Heart right ventricle (tissue), 16 donors: ENCODE measurements at regions not wholly inside any gene's neighbourhood (a gene's known extent, or its start where the extent isn't known, plus 50 kb on each side); places are given as distances from the start of the nearest gene placed in this dataset.

Source experiments
- ATAC-seq, 8 donors: fragments of 200-7000 bp; cut with Tn5 transposase; one replicate each; pipeline ENCODE4 v1.9.1; 2020; ENCODE audit warnings: mild to moderate bottlenecking in 8 of 8, moderate library complexity in 8 of 8, moderate number of reproducible peaks in 1 of 8
- DNase-seq, 2 donors: peaks; one replicate each; pipeline ENCODE4 v3.0.0-alpha.2; 2020
- H3K27ac ChIP-seq, 10 donors: fragments of 200-600 bp; sonication (generic) in 2 of 10; one replicate each; pipeline versions ENCODE4 v1.5.0 to v1.8.0; 2020 to 2022; ENCODE audit warnings: mild to moderate bottlenecking in 3 of 10
- H3K27me3 ChIP-seq, 7 donors: fragments of 200-600 bp; one replicate each; pipeline ENCODE4 v1.8.0; 2021 to 2022; ENCODE audit warnings: mild to moderate bottlenecking in 2 of 7
- H3K36me3 ChIP-seq, 9 donors: fragments of 200-600 bp; sonication (generic) in 1 of 9; one replicate each; pipeline versions ENCODE4 v1.5.0 to v1.8.0; 2020 to 2022; ENCODE audit warnings: mild to moderate bottlenecking in 2 of 9
- H3K4me1 ChIP-seq, 9 donors: fragments of 200-600 bp; sonication (generic) in 1 of 9; one replicate each; pipeline versions ENCODE4 v1.5.0 to v1.8.0; 2020 to 2022; ENCODE audit warnings: mild to moderate bottlenecking in 4 of 9
- H3K4me3 ChIP-seq, 10 donors: fragments of 200-600 bp; sonication (generic) in 2 of 10; one replicate each; pipeline versions ENCODE4 v1.5.0 to v1.8.0; 2020 to 2022; ENCODE audit warnings: mild to moderate bottlenecking in 7 of 10, moderate library complexity in 2 of 10
- H3K9me3 ChIP-seq, 11 donors: fragments of 200-600 bp in 10 of 11; sonication (generic) in 2 of 11; one replicate each; pipeline versions ENCODE4 v1.5.0 to v1.8.0; 2013 to 2022; ENCODE audit warnings: mild to moderate bottlenecking in 2 of 11, control low read depth in 1 of 11, moderate library complexity in 1 of 11
- CTCF ChIP-seq, 9 donors: fragments of 200-600 bp; sonication (generic) in 2 of 9; IDR thresholded peaks; one replicate each; pipeline versions ENCODE4 v1.5.0 to v1.8.0; 2021 to 2022; ENCODE audit warnings: antibody characterized with exemption in 9 of 9, mild to moderate bottlenecking in 5 of 9, moderate library complexity in 1 of 9
- WGBS, 2 donors: extraction: QIAGEN DNeasy Blood & Tissue Kit; methylation state at CpG; one replicate each; pipeline ENCODE4 v1.1.7; 2013; ENCODE audit warnings: inconsistent platforms in 1 of 2; 5-methylcytosine and 5-hydroxymethylcytosine counted together
- intact Hi-C, 10 donors: fragments of 100-400 bp; cut with DNase I; formaldehyde crosslinking; loops; one replicate each; pipeline versions ENCODE4 v1.11.1 to v1.14.2; 2022
- donor health status: Arrhythmogenic right ventricular cardiomyopathy.
- donor health status: ischemic (EF 13 %, LVEDD 7.1; RV severe dilation, severe dysfunction).
- donor health status: healthy with polysubstance abuse.
- donor health status: DM: no; HTN: yes; CAD: no.
- donor health status: DM: no; HTN: no; CAD: no.
- donor health status: ischemic (EF 25% LVEDD 6.9; RV normal size, moderate dysfunction).
- donor health status: ischemic (EF 25% LVEDD 5.7; RV mildly dilated, moderate dysfunction).
- donor health status: healthy.
- donor health status: DM: yes; HTN: yes; CAD: no.
- donor health status: Ischemic cardiomyopathy.
- donor health status: ischemic (EF 35%, LVEDD 5.7; RV mildly dilated, moderate dysfunction).
- donor health status: nonischemic (EF 11% LVEDD 7.7; RV severe dilation, severe dysfunction).
- donor health status: DM: yes; HTN: yes; CAD: no.
- donor health status: PGD.
- donor health status: ischemic (EF 29% LVEDD 5.4; RV normal size, mild dysfunction).
- donor health status: nonischemic (EF 23%, LVEDD 6.1; RV moderate dilation, normal function).

GRCh38 chr3:177307826-177308225, 110.5 kb upstream of the TBL1XR1 start:
- intact Hi-C loops: no loop called here
- 84 to 87% methylated on average over 5 of the region's 5 CpGs for WGBS, 2 donors

GRCh38 chr3:177308286-177308685, 111.0 kb upstream of the TBL1XR1 start:
- no peak for TF ChIP-seq CTCF (IDR thresholded peaks at IDR 0.05)
- ATAC-seq: no peak
- H3K36me3 ChIP-seq: no peaks in the 10 kb centered on the region
- H3K27me3 ChIP-seq: no peaks in the 10 kb centered on the region
- no peaks in the 10 kb centered on the region for H3K4me1 ChIP-seq
- peaks cover 0 to 25% (median 9%) of the 10 kb centered on the region in 11 donors for H3K9me3 ChIP-seq
- WGBS, 2 donors: 83 to 87% methylated on average over 5 of the region's 5 CpGs
- intact Hi-C loops: no loop called here
- DNase-seq: no peak
- no peak overlapping the region for H3K27ac ChIP-seq
- H3K4me3 ChIP-seq: no peak overlapping the region

More at GRCh38 chr3:177307826-177308225, 110.5 kb upstream of the TBL1XR1 start:
- ATAC-seq (no peak), DNase-seq (no peak)
- no peak for TF ChIP-seq CTCF (IDR thresholded peaks at IDR 0.05)
- no peak overlapping the region for H3K4me3 ChIP-seq
- H3K27me3 ChIP-seq: no peaks in the 10 kb centered on the region
- no peaks in the 10 kb centered on the region for H3K36me3 ChIP-seq
- H3K27ac ChIP-seq: no peak overlapping the region
- no peaks in the 10 kb centered on the region for H3K4me1 ChIP-seq
- peaks cover 0 to 25% (median 9%) of the 10 kb centered on the region in 11 donors for H3K9me3 ChIP-seq

GRCh38 chr3:177308911-177309310, 111.6 kb upstream of the TBL1XR1 start:
- H3K9me3 ChIP-seq: peaks cover 0 to 25% (median 9%) of the 10 kb centered on the region in 11 donors
- DNase-seq (no peak), ATAC-seq (no peak)
- no peak overlapping the region for H3K27ac ChIP-seq
- no peaks in the 10 kb centered on the region for H3K36me3 ChIP-seq
- no peaks in the 10 kb centered on the region for H3K4me1 ChIP-seq
- TF ChIP-seq CTCF (IDR thresholded peaks at IDR 0.05): no peak
- H3K4me3 ChIP-seq: no peak overlapping the region
- 72 to 94% methylated on average over 3 of the region's 3 CpGs for WGBS, 2 donors
- intact Hi-C loops: no loop called here
- no peaks in the 10 kb centered on the region for H3K27me3 ChIP-seq

- no peak for TF ChIP-seq CTCF (IDR thresholded peaks at IDR 0.05)
- WGBS, 2 donors: 94 to 95% methylated on average over 5 of the region's 5 CpGs
- H3K4me1 ChIP-seq: no peaks in the 10 kb centered on the region
- DNase-seq (no peak), ATAC-seq (no peak)
- H3K27ac ChIP-seq: no peak overlapping the region
- H3K4me3 ChIP-seq: no peak overlapping the region
- H3K9me3 ChIP-seq: peaks cover 0 to 29% (median 9%) of the 10 kb centered on the region in 11 donors
- H3K27me3 ChIP-seq: no peaks in the 10 kb centered on the region
- intact Hi-C loops: no loop called here
- no peaks in the 10 kb centered on the region for H3K36me3 ChIP-seq
Measured at GRCh38 chr3:177312491-177312890, 115.2 kb upstream of the TBL1XR1 start.
